Gastrocnemius medialis (tissue), 4 donors: ENCODE measurements at regions not wholly inside any gene's neighbourhood (a gene's known extent, or its start where the extent isn't known, plus 50 kb on each side); places are given as distances from the start of the nearest gene placed in this dataset.
"Not testable (repeated sequence)": the region's sequence is repeated elsewhere in the genome, so short reads cannot be mapped to it uniquely, and the experiment has no call there.

Experiments used
- ATAC-seq, 2 donors: fragments of 150-250 bp; one replicate each; pipeline ENCODE4 v1.9.1; 2016
- DNase-seq, 2 donors: peaks; one replicate each; pipeline ENCODE4 v3.0.0-alpha.2; 2019
- H3K27ac ChIP-seq, 4 donors: fragments of 200-600 bp; sonication (generic); 1 replicate in 1 of 4; 2 replicates in 3 of 4; pipeline ENCODE4 v1.5.1; 2016 to 2018; ENCODE audit warnings: mild to moderate bottlenecking in 2 of 4, moderate library complexity in 1 of 4
- H3K27me3 ChIP-seq, 3 donors: fragments of 200-600 bp; sonication (generic) in 2 of 3; 1 replicate in 1 of 3; 2 replicates in 2 of 3; pipeline versions ENCODE4 v1.5.1 to v1.6.0; 2016 to 2019; ENCODE audit warnings: mild to moderate bottlenecking in 1 of 3, moderate library complexity in 1 of 3
- H3K36me3 ChIP-seq, 2 donors: fragments of 200-600 bp; sonication (generic) in 1 of 2; one replicate each; pipeline ENCODE4 v1.5.1; 2017 to 2018
- H3K4me1 ChIP-seq, 2 donors: fragments of 200-600 bp; sonication (generic) in 1 of 2; one replicate each; pipeline ENCODE4 v1.5.1; 2016 to 2017; ENCODE audit warnings: mild to moderate bottlenecking in 2 of 2
- H3K4me3 ChIP-seq, 4 donors: fragments of 200-600 bp; sonication (generic) in 3 of 4; 1 replicate in 1 of 4; 2 replicates in 3 of 4; pipeline ENCODE4 v1.5.1; 2016 to 2019; ENCODE audit warnings: mild to moderate bottlenecking in 2 of 4
- H3K9me3 ChIP-seq, 3 donors: fragments of 200-600 bp; sonication (generic) in 2 of 3; 1 replicate in 1 of 3; 2 replicates in 2 of 3; pipeline ENCODE4 v1.5.1; 2016 to 2019
- CTCF ChIP-seq, 5 experiments: fragments of 450-650 bp in 3 of 5; fragments of 200-600 bp in 2 of 5; sonication (generic) in 2 of 5; IDR thresholded peaks in 4 of 5; conservative IDR thresholded peaks in 1 of 5; 1 replicate in 4 of 5; 2 replicates in 1 of 5; pipeline ENCODE4 v1.5.1; 2016 to 2019; ENCODE audit warnings: antibody characterized with exemption in 5 of 5, mild to moderate bottlenecking in 3 of 5, moderate library complexity in 3 of 5
- POLR2A ChIP-seq, 2 donors: fragments of 450-650 bp; IDR thresholded peaks; one replicate each; pipeline ENCODE4 v1.6.1; 2017; ENCODE audit warnings: antibody characterized with exemption in 2 of 2, mild to moderate bottlenecking in 2 of 2, moderate library complexity in 2 of 2
- in situ Hi-C, 4 donors: fragments of 200-750 bp; cut with MboI; loops; one replicate each; pipeline versions ENCODE4 v1.15.0 to v1.8.0; 2017; ENCODE audit warnings: low sequenced_read_pairs in 4 of 4
- intact Hi-C: fragments of 100-400 bp; cut with DNase I; formaldehyde crosslinking; loops from one replicate; pipeline ENCODE4 v1.15.1; 2023; ENCODE audit warnings: low total_unique reads

- no peak for TF ChIP-seq POLR2A (IDR thresholded peaks at IDR 0.05)
- no peak for TF ChIP-seq CTCF (IDR thresholded peaks at IDR 0.05 in 4 of 5, conservative IDR thresholded peaks at IDR 0.05 in 1 of 5)
- no peak for DNase-seq
- H3K4me3 ChIP-seq: no peak overlapping the region
- H3K9me3 ChIP-seq: no peaks in the 10 kb centered on the region
- H3K27me3 ChIP-seq: no peaks in the 10 kb centered on the region
- H3K36me3 ChIP-seq: no peaks in the 10 kb centered on the region
- peaks cover 18 to 25% of the 10 kb centered on the region in 2 donors for H3K4me1 ChIP-seq
- ATAC-seq: no peak
- in situ Hi-C loops: no loop called here
- intact Hi-C loops: no loop called here
- H3K27ac ChIP-seq: no peak overlapping the region
These were observed 334.3 kb downstream of the DLEU7 start for GRCh38 chr13:50509167-50509566.

- H3K27ac ChIP-seq: no peak overlapping the region
- ATAC-seq: no peak
- no peaks in the 10 kb centered on the region for H3K36me3 ChIP-seq
- no peaks in the 10 kb centered on the region for H3K27me3 ChIP-seq
- no peak for DNase-seq
- H3K4me3 ChIP-seq: no peak overlapping the region
- TF ChIP-seq POLR2A (IDR thresholded peaks at IDR 0.05): no peak
- TF ChIP-seq CTCF (IDR thresholded peaks at IDR 0.05 in 4 of 5, conservative IDR thresholded peaks at IDR 0.05 in 1 of 5): no peak
- in situ Hi-C loops (no loop called here), intact Hi-C loops (no loop called here)
- H3K9me3 ChIP-seq: no peaks in the 10 kb centered on the region
- peaks cover 20 to 26% of the 10 kb centered on the region in 2 donors for H3K4me1 ChIP-seq
These were observed 333.6 kb downstream of the DLEU7 start for GRCh38 chr13:50509771-50510441.

GRCh38 chr13:50510885-50511545, 332.5 kb downstream of the DLEU7 start:
- H3K9me3 ChIP-seq, H3K36me3 ChIP-seq, DNase-seq, H3K4me3 ChIP-seq, intact Hi-C loops, in situ Hi-C loops, H3K27me3 ChIP-seq, ATAC-seq: not testable (repeated sequence)
- Histone ChIP-seq H3K27ac (peak overlapping the region in 1 of 4 donors; percentile 83), H3K4me1 (peaks cover 20 to 26% of the 10 kb centered on the region in 2 donors)

DNA sequence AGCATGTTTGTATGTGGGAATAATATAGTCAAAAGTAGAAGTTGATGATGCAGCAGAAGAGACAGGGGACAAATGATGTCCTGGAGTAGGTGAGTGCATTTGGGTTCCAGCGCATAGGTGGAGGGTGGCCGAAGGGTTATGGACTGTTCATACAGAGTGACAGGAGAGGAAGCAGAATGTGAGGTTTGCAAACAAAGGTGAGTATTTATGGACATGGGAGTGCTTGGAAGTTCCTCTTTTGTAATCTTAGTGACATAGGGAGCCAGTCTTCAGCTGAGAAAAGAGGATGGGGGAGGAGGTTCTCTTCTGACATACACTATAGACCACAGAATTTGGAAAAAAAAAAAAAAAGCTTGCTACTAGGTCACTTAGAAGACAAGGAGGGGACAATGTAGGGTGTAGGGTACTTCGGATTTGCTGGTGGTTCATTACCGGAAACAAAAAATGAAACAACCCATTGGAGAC, 331.6 kb downstream of the DLEU7 start:
- no peaks in the 10 kb centered on the region for H3K36me3 ChIP-seq
- peak overlapping the region; percentile 80 to 87 (median 82) for H3K27ac ChIP-seq
- no peaks in the 10 kb centered on the region for H3K27me3 ChIP-seq
- no peaks in the 10 kb centered on the region for H3K9me3 ChIP-seq
- intact Hi-C loops (no loop called here), in situ Hi-C loops (no loop called here)
- peak; percentile 26 to 44 for ATAC-seq
- TF ChIP-seq CTCF (IDR thresholded peaks at IDR 0.05 in 4 of 5, conservative IDR thresholded peaks at IDR 0.05 in 1 of 5): no peak
- peak in 1 of 2 donors; percentile 2 for TF ChIP-seq POLR2A (IDR thresholded peaks at IDR 0.05)
- H3K4me3 ChIP-seq: peak overlapping the region; percentile 39 to 50 (median 40)
- peaks cover 20 to 26% of the 10 kb centered on the region in 2 donors for H3K4me1 ChIP-seq
- DNase-seq: no peak

GRCh38 chr13:50512474-50513299, 330.8 kb downstream of the DLEU7 start:
- peak in 1 of 2 donors; percentile 65 for DNase-seq

More at GRCh38 chr13:50512474-50513299, 330.8 kb downstream of the DLEU7 start:
- ATAC-seq: peak; percentile 70 to 85
- peak in 1 of 2 donors; percentile 2 for TF ChIP-seq POLR2A (IDR thresholded peaks at IDR 0.05)
- TF ChIP-seq CTCF (IDR thresholded peaks at IDR 0.05 in 4 of 5, conservative IDR thresholded peaks at IDR 0.05 in 1 of 5): peak in 2 of 5 experiments; percentile 4 to 31
- in situ Hi-C loops (no loop called here), intact Hi-C loops (no loop called here)
- peak overlapping the region; percentile 39 to 50 (median 40) for H3K4me3 ChIP-seq
- H3K27me3 ChIP-seq: no peaks in the 10 kb centered on the region
- no peaks in the 10 kb centered on the region for H3K9me3 ChIP-seq
- no peaks in the 10 kb centered on the region for H3K36me3 ChIP-seq
- H3K4me1 ChIP-seq: peaks cover 20 to 26% of the 10 kb centered on the region in 2 donors
- peak overlapping the region; percentile 80 to 87 (median 82) for H3K27ac ChIP-seq
